ENCODE measurements at regions not wholly inside any gene's neighbourhood (a gene's known extent, or its start where the extent isn't known, plus 50 kb on each side); places are given as distances from the start of the nearest gene placed in this dataset.

DNA sequence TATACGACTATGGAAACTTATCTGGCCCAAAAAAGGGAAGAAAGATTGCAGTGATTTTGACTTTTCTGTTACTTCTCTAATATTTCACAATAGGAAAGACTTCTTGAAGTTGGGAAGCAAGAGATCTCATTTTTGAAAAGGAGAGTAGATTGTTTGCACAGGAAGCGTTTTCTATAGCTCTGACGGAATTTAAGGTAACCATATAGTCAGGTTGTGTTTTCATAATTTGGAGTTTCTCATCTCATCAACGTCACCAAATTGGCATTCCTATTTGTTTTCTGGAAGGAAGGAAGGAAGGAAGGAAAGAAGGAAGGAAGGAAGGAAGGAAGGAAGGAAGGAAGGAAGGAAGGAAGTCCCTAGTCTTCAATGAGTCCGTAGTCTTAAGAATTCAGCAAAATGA is 732.0 kb downstream of the XPNPEP1 start:
- DNase-seq (no peak), ATAC-seq (ENCODE audit: low FRiP score) (no peak)
- no peaks in the 10 kb centered on the region for H3K36me3 ChIP-seq (ENCODE audit: control insufficient read depth in 1 of 2, insufficient read depth in 2 of 2, low read length in 1 of 2)
- peaks cover 13% of the 10 kb centered on the region for H3K9me3 ChIP-seq (ENCODE audit: control insufficient read depth, low read length)
- H3K4me3 ChIP-seq (ENCODE audit: low read length in 2 of 2) = no peak overlapping the region
- no peak overlapping the region for H3K27ac ChIP-seq (ENCODE audit: low read depth in 1 of 2, low read length in 2 of 2)
- intact Hi-C loops (cut with DNase I) = no loop called here
- H3K27me3 ChIP-seq (ENCODE audit: control insufficient read depth in 1 of 2, insufficient read depth in 2 of 2, low read length in 1 of 2) = no peaks in the 10 kb centered on the region
- H3K4me1 ChIP-seq (ENCODE audit: control insufficient read depth in 1 of 2, insufficient read depth in 2 of 2, low read length in 2 of 2) = no peaks in the 10 kb centered on the region
- WGBS, 2 donors = 78 to 80% methylated on average over 5 of the region's 5 CpGs

DNA sequence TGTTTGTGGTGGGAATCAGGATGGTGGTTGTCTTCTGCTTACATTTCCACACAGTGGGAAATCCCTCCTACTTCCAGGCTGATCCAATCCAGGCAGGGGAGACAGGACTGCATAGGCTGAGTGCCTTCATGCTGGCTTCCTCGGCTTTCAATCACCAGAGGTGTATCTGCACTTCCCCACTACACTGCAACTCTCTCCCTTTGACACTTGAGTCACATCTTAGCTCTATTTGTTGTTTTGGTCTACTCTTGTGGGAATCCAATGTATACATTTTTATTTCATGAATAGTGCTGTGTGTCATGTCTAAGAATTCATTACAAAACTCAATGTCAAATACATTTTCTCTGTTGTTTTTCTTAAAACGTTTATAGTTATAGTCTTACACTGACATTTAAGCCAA is 735.6 kb downstream of the XPNPEP1 start:
- Histone ChIP-seq H3K9me3 (ENCODE audit: control insufficient read depth, low read length) (peaks cover 11% of the 10 kb centered on the region), H3K27ac (ENCODE audit: low read depth in 1 of 2, low read length in 2 of 2) (no peak overlapping the region), H3K36me3 (ENCODE audit: control insufficient read depth in 1 of 2, insufficient read depth in 2 of 2, low read length in 1 of 2) (no peaks in the 10 kb centered on the region), H3K27me3 (ENCODE audit: control insufficient read depth in 1 of 2, insufficient read depth in 2 of 2, low read length in 1 of 2) (no peaks in the 10 kb centered on the region), H3K4me1 (ENCODE audit: control insufficient read depth in 1 of 2, insufficient read depth in 2 of 2, low read length in 2 of 2) (no peaks in the 10 kb centered on the region), H3K4me3 (ENCODE audit: low read length in 2 of 2) (no peak overlapping the region)
- DNase-seq (no peak), ATAC-seq (ENCODE audit: low FRiP score) (no peak)
- intact Hi-C loops (cut with DNase I) = no loop called here
- 20 to 29% methylated on average over 2 of the region's 2 CpGs for WGBS, 2 donors

DNA sequence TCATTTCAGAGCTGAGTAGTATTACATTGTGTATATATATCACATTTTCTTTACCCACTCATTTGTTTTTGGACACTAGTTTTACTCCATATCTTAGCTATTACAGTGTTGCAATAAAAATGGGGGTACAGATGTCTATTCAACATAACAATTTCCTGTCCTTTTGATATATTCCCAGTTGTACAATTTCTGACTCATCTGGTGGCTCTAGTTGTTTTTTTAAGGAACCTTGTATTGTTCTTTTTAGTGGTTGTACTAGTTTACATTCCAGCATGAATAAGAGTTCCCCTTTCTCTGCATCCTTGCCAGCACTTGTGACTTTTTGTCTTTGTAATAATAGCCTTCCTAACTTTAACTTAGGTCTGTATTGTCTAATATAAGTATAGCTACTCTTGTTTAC is 739.9 kb downstream of the XPNPEP1 start:
- no peak for DNase-seq
- ATAC-seq (ENCODE audit: low FRiP score) = no peak
- H3K4me1 ChIP-seq (ENCODE audit: control insufficient read depth in 1 of 2, insufficient read depth in 2 of 2, low read length in 2 of 2) = no peaks in the 10 kb centered on the region
- intact Hi-C loops (cut with DNase I) = no loop called here
- H3K27me3 ChIP-seq (ENCODE audit: control insufficient read depth in 1 of 2, insufficient read depth in 2 of 2, low read length in 1 of 2) = no peaks in the 10 kb centered on the region
- no peaks in the 10 kb centered on the region for H3K36me3 ChIP-seq (ENCODE audit: control insufficient read depth in 1 of 2, insufficient read depth in 2 of 2, low read length in 1 of 2)
- no peak overlapping the region for H3K4me3 ChIP-seq (ENCODE audit: low read length in 2 of 2)
- H3K9me3 ChIP-seq (ENCODE audit: control insufficient read depth, low read length) = peaks cover 11% of the 10 kb centered on the region
- H3K27ac ChIP-seq (ENCODE audit: low read depth in 1 of 2, low read length in 2 of 2) = no peak overlapping the region

DNA sequence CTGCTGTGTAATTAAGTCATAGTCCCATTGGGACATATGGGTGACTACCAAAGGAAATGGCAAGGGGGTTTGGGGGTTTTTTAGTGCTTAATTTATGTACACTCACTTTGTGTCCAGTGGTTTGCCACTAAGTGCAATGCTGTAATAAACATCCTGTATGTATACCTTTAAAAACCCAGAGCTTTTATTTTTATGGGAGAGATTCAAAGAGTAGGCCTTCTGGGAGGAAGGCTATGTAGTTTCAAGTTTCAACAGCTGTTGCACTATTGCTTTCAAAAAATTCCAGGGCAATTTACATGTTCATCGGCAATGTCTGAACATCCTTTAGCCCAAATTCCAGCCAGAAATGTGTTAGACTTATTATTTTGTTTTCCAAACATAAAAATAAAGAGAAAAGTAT is 744.7 kb downstream of the XPNPEP1 start:
- no peak for ATAC-seq (ENCODE audit: low FRiP score)

DNA sequence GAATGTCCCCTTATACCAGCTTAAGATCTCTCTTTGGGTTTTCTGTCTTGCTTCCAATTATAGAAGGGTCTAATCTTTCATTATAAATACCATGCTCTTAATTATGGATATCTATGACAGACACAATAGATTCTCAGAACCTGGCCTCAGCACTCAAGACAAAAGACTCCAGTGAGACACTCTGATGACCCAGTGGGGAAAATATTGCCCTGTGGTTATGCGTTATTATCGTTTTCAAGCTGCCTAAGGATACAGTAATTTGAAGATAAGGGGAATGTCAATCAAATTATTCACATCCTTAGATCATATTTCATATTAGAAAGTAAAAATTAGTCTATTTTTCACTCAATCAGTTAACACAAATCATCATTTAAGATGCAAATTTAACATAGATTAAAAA is 748.8 kb downstream of the XPNPEP1 start:
- ATAC-seq (ENCODE audit: low FRiP score) (no peak), DNase-seq (no peak)
- Histone ChIP-seq H3K27ac (ENCODE audit: low read depth in 1 of 2, low read length in 2 of 2) (no peak overlapping the region), H3K9me3 (ENCODE audit: control insufficient read depth, low read length) (peaks cover 2% of the 10 kb centered on the region), H3K27me3 (ENCODE audit: control insufficient read depth in 1 of 2, insufficient read depth in 2 of 2, low read length in 1 of 2) (no peaks in the 10 kb centered on the region), H3K4me3 (ENCODE audit: low read length in 2 of 2) (no peak overlapping the region), H3K36me3 (ENCODE audit: control insufficient read depth in 1 of 2, insufficient read depth in 2 of 2, low read length in 1 of 2) (no peaks in the 10 kb centered on the region), H3K4me1 (ENCODE audit: control insufficient read depth in 1 of 2, insufficient read depth in 2 of 2, low read length in 2 of 2) (no peaks in the 10 kb centered on the region)
- intact Hi-C loops (cut with DNase I) = no loop called here
- 66 to 77% methylated on average over 2 of the region's 2 CpGs for WGBS, 2 donors

More for the DNA sequence above, 744.7 kb downstream of the XPNPEP1 start:
- Histone ChIP-seq H3K36me3 (ENCODE audit: control insufficient read depth in 1 of 2, insufficient read depth in 2 of 2, low read length in 1 of 2) (no peaks in the 10 kb centered on the region), H3K4me1 (ENCODE audit: control insufficient read depth in 1 of 2, insufficient read depth in 2 of 2, low read length in 2 of 2) (no peaks in the 10 kb centered on the region), H3K4me3 (ENCODE audit: low read length in 2 of 2) (no peak overlapping the region), H3K27ac (ENCODE audit: low read depth in 1 of 2, low read length in 2 of 2) (no peak overlapping the region), H3K9me3 (ENCODE audit: control insufficient read depth, low read length) (peaks cover 2% of the 10 kb centered on the region), H3K27me3 (ENCODE audit: control insufficient read depth in 1 of 2, insufficient read depth in 2 of 2, low read length in 1 of 2) (no peaks in the 10 kb centered on the region)
- DNase-seq = no peak
- intact Hi-C loops (cut with DNase I) = no loop called here
- 84 to 89% methylated on average over 1 of the region's 1 CpG for WGBS, 2 donors

DNA sequence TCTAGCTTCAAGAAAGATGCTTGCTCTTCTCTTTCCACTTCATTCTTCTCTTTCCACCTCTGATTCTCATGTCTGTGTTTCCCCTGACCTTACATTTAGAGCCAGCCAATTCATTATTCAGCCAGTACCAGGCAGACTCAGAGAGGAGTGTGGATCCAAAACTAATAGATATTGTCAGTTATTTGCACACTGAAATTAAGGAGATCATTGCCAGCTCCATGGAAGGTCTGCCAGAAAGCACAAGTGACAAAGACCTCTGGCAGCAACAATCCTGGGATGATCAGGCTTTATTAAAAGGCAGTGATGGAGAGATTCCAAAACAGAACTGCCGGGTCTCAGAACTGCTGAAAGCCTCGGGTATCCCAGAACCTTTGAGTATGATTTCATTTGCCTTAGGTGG is 749.4 kb downstream of the XPNPEP1 start:
- no peaks in the 10 kb centered on the region for H3K4me1 ChIP-seq (ENCODE audit: control insufficient read depth in 1 of 2, insufficient read depth in 2 of 2, low read length in 2 of 2)
- no peak for ATAC-seq (ENCODE audit: low FRiP score)
- intact Hi-C loops (cut with DNase I) = no loop called here
- 11 to 22% methylated on average over 2 of the region's 2 CpGs for WGBS, 2 donors
- no peaks in the 10 kb centered on the region for H3K36me3 ChIP-seq (ENCODE audit: control insufficient read depth in 1 of 2, insufficient read depth in 2 of 2, low read length in 1 of 2)
- H3K9me3 ChIP-seq (ENCODE audit: control insufficient read depth, low read length) = peaks cover 2% of the 10 kb centered on the region
- no peak overlapping the region for H3K27ac ChIP-seq (ENCODE audit: low read depth in 1 of 2, low read length in 2 of 2)
- H3K4me3 ChIP-seq (ENCODE audit: low read length in 2 of 2) = no peak overlapping the region
- H3K27me3 ChIP-seq (ENCODE audit: control insufficient read depth in 1 of 2, insufficient read depth in 2 of 2, low read length in 1 of 2) = no peaks in the 10 kb centered on the region
- no peak for DNase-seq

DNA sequence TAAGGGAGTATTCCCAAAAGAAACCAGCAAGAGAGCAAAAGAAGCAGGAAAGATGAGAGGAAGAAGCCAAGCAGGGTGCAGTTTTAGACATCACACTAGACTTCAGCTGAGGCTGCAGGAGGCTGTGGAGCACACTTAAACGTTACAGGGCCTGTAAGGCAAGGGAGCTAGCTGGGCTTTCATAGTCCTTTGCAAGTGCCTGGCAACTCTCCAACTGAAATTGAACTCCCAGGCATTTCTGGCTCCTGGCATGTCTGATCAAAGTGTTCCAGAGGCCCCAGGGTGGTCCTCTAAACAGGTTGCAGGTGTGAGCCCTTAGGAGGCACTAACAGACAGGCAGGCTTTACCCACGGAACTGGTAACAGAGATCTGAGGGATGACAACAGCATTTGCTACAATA is 750.2 kb downstream of the XPNPEP1 start:
- ATAC-seq (ENCODE audit: low FRiP score) (no peak), DNase-seq (no peak)
- Histone ChIP-seq H3K4me1 (ENCODE audit: control insufficient read depth in 1 of 2, insufficient read depth in 2 of 2, low read length in 2 of 2) (no peaks in the 10 kb centered on the region), H3K4me3 (ENCODE audit: low read length in 2 of 2) (no peak overlapping the region), H3K27ac (ENCODE audit: low read depth in 1 of 2, low read length in 2 of 2) (no peak overlapping the region), H3K27me3 (ENCODE audit: control insufficient read depth in 1 of 2, insufficient read depth in 2 of 2, low read length in 1 of 2) (no peaks in the 10 kb centered on the region), H3K9me3 (ENCODE audit: control insufficient read depth, low read length) (peaks cover 2% of the 10 kb centered on the region), H3K36me3 (ENCODE audit: control insufficient read depth in 1 of 2, insufficient read depth in 2 of 2, low read length in 1 of 2) (no peaks in the 10 kb centered on the region)
- 31 to 32% methylated on average over 2 of the region's 2 CpGs for WGBS, 2 donors
- intact Hi-C loops (cut with DNase I) = no loop called here

DNA sequence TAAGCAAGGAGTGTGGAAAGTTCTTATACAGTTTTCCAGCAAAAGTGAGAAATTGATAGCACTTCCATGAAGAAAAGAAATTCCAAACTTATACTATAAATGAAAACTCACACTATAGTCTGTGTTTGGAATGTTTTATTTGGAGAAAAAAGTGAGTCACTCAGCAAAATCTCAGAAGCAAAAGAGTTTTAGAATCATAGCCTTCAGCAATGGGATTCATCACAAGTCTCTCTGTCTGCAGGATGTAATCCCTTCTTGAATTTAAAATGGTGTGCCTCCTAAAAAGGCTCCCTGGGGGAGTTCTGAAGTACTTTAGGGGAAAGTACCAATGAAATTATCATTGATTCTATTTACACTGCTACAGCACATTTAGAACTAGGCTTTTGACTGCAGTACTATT is 756.4 kb downstream of the XPNPEP1 start:
- ATAC-seq (ENCODE audit: low FRiP score) = no peak
- H3K27ac ChIP-seq (ENCODE audit: low read depth in 1 of 2, low read length in 2 of 2) = no peak overlapping the region
- no peaks in the 10 kb centered on the region for H3K27me3 ChIP-seq (ENCODE audit: control insufficient read depth in 1 of 2, insufficient read depth in 2 of 2, low read length in 1 of 2)
- H3K4me1 ChIP-seq (ENCODE audit: control insufficient read depth in 1 of 2, insufficient read depth in 2 of 2, low read length in 2 of 2) = no peaks in the 10 kb centered on the region
- no peaks in the 10 kb centered on the region for H3K9me3 ChIP-seq (ENCODE audit: control insufficient read depth, low read length)
- no peak for DNase-seq
- no peaks in the 10 kb centered on the region for H3K36me3 ChIP-seq (ENCODE audit: control insufficient read depth in 1 of 2, insufficient read depth in 2 of 2, low read length in 1 of 2)
- no peak overlapping the region for H3K4me3 ChIP-seq (ENCODE audit: low read length in 2 of 2)
- intact Hi-C loops (cut with DNase I) = no loop called here

DNA sequence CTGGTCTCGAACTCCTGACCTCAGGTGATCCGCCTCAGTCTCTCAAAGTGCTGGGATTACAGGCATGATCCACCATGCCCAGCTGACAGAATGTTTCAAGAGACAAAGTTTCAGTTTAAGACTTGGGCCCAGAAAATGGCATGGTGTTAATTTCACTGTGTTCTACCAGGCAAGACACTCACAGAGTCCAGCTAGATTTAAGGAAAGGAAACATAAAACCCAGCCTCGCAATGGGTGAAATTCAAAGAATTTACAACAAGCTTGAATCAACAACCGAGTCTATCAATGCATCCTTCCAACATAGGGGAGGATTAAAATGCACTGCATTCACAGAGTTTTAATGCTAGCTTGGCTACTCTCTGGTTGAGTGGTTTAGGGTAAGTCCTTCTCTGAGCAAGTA is 764.0 kb downstream of the XPNPEP1 start:
- intact Hi-C loops (cut with DNase I) = no loop called here
- Histone ChIP-seq H3K36me3 (ENCODE audit: control insufficient read depth in 1 of 2, insufficient read depth in 2 of 2, low read length in 1 of 2) (no peaks in the 10 kb centered on the region), H3K4me1 (ENCODE audit: control insufficient read depth in 1 of 2, insufficient read depth in 2 of 2, low read length in 2 of 2) (no peaks in the 10 kb centered on the region), H3K27me3 (ENCODE audit: control insufficient read depth in 1 of 2, insufficient read depth in 2 of 2, low read length in 1 of 2) (no peaks in the 10 kb centered on the region), H3K4me3 (ENCODE audit: low read length in 2 of 2) (no peak overlapping the region), H3K27ac (ENCODE audit: low read depth in 1 of 2, low read length in 2 of 2) (no peak overlapping the region), H3K9me3 (ENCODE audit: control insufficient read depth, low read length) (peaks cover 2% of the 10 kb centered on the region)
- ATAC-seq (ENCODE audit: low FRiP score) (no peak), DNase-seq (no peak)
- WGBS, 2 donors = 64 to 66% methylated on average over 4 of the region's 4 CpGs
